Fibroblast of skin of abdomen (primary cell): ENCODE measurements at regions not wholly inside any gene's neighbourhood (a gene's known extent, or its start where the extent isn't known, plus 50 kb on each side); places are given as distances from the start of the nearest gene placed in this dataset.
"Not testable (repeated sequence)": the region's sequence is repeated elsewhere in the genome, so short reads cannot be mapped to it uniquely, and the experiment has no call there.

Experiments
- DNase-seq: peaks from one replicate; pipeline ENCODE4 v3.0.0-alpha.2; 2013

DNA sequence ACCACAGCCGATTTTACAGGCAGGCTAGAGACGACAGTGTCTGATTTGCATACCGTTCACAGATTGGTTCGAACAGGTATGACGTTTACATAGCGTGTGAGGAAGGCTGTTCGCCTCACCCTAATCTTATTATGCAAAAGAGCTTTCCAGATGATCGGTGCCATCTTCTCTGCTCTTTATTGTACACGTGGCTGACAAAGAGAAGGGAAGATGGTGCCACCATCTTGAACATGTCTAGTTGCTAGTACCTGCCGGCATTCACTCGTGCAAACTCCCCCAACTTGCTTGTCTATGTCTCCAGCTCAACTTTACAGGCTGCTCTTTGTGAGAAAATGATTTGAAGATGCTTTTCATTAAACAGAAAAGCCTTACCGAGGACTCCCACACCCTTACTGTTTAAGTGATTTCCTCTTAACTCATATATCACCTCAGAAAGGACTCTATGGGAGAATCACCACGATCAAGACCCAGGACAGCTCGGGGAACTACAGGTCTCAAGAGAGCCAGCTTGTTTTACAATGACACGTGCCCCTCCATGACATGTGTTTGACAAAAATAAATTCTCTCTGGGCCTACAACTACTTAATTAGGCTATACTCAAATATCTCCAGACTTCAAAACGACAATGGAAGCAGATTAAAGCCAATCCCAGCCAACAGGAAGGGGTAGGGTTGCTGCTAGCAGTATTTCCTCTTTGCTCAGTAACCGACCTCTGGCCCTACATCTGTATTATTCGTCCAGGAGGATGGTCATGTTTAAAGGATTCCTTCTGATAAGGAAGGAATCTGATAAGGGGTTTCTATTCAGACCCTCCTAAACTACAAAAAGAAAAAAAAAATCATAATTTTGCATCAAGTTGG lies 480.6 kb downstream of the TMEM114 start:
- no peak for DNase-seq

DNA sequence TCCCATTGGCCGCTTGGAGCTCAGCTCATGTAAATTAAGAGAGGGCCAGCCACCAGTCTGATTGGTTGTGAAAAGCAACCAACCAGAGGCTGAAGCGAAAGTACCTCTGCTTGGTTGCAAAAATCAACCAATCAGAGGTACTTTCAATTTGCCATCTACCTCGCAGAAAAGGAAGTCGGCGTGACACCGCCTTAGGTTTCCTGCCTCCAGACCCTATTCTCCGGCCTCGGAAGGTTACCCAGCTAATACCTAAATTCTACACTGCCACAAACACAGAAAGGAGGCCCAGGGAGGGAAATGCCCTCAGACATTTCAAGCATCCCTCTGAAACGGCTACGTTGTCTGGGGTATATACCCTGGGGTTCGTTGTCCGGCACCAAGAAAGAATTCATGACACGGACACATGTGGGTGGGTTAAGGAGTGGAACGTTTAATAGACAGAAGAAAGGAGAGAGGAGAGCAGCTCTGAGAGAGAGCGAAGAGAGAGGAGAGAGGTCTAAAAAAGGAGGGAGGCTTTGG lies 481.3 kb downstream of the TMEM114 start:
- no peak for DNase-seq

DNA sequence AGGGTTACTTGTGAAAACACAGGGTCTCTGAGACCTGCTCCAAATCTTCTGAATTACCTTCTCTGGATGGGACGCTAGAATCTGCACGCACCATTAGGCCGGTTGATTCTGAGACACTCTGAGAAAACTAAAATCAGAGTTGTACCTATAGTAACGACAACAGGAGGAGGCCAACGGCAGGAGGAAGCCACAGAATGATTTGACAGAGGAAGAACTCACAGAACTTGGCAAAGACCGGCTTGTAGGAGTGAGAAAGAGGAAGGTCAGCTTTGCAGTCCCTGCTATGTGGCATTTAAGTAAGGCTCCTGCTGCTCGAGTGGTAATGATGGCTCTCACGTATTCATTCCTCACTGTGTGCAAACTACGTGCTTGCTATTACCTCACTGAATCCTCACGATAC lies 483.0 kb downstream of the TMEM114 start:
- no peak for DNase-seq

DNA sequence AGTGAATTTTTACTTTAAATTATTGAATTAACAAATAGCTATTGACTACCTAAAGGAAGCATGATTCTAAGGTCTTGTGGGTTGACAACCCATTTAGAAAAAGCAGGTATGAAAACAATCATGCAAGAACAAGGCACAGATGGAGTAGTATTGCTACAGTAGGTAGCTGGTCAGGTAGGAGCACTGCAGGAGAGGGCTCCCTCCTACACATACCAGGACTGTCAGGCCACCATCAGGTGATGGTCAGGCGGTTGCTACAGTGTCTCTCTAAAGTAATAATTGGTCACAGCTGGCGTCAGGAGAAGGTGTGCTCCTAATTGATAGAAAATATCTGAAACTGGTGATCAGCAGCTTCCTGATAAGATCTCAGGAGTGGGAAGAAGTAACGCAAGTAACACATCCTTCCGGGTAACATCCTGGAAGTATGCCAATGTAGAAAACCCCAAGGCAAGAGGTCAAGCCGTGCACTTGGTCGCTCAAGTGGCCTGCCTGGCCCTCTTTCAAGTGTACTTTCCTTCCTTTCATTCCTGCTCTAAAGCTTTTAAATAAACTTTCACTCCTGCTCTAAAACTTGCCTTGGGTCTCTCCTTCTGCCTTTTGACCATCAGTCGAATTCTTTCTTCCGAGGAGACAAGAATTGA lies 486.5 kb downstream of the TMEM114 start:
- no peak for DNase-seq

DNA sequence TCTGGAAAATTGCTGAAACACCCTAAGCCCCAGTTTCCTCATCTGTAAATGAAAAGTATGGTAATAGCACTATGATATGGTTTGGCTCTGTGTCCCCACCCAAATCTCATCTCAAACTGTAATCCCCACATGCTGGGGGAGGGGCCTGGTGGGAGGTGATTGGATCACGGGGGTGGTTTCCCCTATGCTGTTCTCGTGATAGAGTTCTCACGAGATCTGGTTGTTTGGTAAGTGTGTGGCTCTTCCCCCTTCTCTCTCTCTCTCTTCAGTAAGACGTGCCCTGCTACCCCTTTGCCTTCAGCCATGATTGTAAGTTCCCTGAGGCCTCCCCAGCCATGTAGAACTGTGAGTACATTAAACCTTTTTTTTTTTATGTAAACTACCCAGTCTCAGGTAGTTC lies 490.7 kb downstream of the TMEM114 start:
- no peak for DNase-seq

DNA sequence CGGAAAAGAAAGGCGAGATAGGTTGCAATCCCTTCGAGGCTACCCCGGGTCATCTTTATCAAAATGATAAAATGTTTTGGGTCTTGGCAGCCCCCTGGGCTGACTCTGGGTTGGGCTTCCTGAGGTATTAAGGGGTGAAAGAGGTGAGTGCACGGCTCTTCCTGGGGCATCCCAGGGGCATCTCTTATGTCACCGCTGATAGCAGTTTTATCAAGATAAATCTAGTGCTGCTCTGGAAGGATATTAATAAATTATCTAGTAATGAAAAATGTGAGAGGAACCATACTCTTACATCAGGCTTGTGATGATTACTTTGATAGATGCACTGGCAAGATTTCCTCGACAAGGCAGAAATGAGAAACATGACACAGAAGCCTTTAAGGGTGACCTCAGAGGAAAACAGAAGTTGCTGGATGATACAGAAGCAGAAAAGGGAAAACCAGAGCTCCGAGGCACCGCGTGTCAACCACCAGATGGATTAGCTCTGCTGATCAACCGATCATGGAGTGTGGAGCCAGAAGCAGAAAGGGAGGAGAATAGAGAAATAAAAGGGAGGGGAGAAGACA lies 491.3 kb downstream of the TMEM114 start:
- no peak for DNase-seq

DNA sequence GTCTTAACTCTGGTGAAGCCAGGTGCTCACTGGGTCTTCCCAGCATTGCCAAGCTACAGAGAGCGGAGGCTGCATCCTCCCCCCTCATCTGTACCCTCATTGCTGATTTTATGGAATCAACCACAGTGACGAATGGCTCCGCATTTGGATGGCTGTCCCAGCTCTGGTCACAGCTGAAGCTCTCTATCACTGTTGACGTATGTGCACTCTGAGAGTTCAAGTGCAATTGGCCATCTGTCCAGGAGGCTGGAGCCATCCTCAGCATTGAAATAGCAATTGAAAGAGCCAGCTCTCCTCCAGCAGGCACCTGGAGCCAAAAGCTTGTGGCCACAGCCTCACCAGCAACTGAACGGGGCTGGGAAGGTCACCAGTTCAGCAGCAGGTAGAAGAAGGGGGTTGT lies 494.1 kb downstream of the TMEM114 start:
- no peak for DNase-seq

DNA sequence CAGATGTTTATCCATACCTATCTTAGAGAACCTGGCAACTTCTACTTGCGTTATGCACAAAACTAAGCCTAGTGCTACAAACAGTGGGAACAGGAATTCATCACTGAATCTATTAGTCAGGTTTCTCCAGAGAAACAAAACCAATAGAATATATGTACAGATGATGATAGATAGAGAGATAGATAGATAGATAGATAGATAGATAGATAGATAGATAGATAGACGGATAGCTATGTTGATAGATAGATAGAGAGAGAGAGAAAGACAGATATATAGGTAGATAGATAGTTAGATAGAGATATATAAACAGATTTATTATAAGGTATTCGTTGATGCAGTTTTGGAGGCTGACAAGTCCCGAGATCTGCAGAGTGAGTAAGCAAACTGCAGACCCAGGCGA lies 495.6 kb downstream of the TMEM114 start:
- no peak for DNase-seq

DNA sequence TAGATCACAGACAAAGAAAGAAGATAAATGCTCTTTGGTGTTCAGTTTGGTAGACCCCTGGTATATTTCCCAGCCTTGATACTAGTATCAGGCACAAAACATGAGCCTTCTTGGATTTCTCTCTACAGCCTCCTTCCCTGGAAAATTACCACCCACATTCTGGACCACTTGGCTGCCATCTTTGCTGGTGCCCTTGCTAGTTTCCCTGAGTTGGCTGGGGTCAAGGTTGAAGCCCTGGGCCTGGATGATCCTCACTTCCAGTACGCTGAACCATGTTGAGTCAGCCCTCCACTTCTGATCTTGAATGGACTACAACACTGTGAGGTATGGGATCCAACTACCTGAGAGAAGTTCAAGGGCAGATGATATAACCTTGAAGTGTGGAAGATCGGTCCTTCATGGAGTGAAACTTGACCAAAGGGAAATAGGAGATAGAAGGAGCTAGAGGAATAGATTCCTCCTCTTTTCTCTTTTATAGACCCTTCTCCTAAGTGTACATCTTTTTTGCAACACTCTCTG lies 501.4 kb downstream of the TMEM114 start:
- no peak for DNase-seq

DNA sequence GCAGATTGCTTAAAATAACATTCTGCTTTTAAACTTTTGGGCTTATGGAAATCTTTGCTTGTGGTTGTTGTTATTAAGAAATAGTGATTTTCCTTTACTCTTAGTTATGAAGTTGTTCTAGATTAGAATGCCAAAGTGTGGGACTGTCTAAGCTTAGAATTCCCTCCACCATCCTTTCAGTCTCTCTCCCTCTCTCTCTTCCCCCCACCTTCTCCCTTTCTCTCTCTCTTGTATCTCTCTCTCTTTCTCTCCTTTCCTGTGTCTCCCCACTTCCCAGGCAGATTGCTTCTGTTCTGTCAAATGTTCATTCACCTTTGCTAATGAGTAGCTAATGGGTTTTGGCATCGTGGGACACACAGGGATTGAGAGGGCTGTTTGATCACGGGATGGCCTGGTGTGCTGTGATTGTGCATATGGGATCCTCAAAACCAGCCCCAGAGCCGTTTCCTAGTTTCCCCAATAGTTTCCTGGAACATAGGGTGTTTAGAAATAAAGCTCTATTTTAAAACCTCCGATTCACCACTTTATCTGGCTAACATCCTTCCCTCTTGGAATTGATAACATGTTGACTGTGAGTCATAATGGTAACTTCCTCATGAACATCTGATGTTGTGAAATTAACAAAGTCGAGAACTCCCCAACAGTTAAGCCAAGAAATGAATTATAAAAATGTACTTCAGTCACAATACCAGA lies 502.6 kb downstream of the TMEM114 start:
- DNase-seq, result no peak

DNA sequence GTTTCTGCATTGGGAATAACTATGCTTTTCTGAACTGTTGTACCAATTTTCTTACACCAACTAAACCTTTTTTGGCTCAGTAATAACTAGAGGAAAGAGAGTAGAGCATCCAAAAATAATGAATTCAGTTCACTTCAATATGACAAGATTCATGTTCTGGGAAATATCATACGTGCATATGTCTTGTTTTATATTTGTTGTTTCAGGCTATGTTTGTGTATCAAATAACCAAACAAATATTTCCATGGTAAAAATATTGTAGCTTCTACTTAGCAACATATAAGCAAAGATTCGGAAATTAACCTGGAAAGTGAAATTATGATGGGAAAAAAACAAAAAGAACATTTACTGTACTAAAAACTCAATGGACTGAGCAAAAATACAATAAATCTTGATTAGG lies 503.2 kb downstream of the TMEM114 start:
- DNase-seq, result no peak

DNA sequence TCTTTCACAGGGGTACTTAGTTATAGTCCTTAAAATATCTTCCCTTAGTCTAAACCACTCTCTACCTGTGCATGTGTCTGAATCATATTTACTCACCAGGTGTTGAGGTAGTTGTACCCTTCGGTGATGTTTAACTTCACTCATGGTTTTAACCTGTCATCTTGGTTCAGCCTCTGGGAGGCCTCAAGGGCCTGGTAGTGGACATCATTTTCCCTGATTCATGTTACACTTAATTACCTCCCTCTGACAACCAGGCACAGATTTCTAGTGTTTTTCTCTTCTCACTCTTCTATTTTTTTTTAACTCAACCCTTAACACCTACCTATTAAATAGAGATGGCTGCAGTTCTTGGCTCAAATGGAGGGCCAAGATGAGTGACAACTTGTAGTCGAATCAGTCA lies 505.4 kb downstream of the TMEM114 start:
- no peak for DNase-seq

DNA sequence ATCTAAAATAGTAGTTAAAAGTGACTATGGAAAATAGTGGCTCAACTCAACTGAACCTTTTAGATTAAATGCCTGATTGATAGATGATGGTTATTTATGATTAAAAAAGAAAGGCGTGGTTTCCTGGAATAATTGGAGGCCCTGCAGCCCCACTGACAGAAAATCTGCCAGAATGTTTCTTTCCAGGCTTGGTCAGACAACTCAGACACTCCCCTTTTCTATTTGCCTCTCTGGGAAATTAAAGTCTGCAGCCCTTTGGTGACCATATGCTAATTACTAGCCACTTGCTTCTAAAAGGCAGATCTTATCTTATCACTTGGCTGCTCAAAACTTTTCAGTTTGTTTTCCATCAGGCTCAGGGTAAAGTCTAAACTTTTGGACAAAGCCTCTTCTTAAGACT lies 506.0 kb downstream of the TMEM114 start:
- no peak for DNase-seq

DNA sequence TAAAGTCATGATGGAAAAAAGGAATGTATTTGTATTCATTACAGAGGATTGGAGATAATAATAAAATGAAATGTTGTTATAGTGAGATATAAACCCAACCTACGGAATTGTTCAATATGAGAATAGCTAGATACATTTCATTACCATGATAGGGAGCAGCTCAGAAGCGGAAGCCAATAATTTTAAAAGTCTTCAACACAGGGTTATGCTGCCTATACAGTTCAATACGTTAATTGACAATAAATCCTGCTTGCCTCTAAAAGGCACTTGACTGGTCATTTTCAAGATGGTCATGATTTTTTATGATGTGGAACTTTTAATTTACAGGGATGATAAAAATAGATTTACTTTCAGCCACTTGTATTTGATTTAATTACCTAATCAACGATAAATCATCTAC lies 506.8 kb downstream of the TMEM114 start:
- DNase-seq, result no peak

DNA sequence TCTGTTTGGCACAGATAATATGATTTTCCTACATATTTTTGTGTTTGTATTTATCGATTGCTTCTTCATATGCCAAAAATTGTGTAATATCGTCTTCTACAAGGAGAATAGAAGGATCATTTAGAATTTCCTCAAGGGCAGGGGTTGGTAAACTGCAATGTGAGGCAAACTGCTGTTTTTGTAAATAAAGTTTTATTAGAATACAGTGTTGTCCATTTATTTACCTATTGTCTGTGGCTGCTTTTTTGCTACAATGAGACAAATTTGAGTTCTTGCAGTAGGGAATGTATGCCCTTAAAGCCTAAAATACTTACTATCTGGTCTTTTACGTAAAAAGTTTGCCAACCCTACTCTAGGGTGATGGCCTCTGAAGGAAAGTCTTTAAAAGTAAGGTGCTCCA lies 509.5 kb downstream of the TMEM114 start:
- no peak for DNase-seq

DNA sequence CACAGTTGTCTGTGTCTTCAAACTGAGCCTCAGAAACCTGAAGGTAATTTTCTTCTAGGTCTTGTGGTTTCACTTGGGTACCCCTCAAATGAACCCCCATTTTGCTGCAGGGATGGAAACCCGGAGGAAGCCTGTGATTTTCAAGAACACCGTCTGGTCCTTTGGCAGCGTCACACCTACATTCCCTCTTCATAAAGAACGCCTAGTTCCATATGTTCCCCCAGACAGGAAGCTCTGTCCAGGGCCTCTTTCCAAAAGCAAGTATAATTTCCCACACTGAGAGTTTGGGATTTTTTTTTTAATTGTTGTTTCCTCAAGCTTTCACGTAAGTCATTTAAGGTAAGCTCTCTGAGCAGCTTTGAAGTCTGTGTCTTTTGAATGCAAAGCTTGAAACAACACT lies 515.0 kb downstream of the TMEM114 start:
- no peak for DNase-seq

DNA sequence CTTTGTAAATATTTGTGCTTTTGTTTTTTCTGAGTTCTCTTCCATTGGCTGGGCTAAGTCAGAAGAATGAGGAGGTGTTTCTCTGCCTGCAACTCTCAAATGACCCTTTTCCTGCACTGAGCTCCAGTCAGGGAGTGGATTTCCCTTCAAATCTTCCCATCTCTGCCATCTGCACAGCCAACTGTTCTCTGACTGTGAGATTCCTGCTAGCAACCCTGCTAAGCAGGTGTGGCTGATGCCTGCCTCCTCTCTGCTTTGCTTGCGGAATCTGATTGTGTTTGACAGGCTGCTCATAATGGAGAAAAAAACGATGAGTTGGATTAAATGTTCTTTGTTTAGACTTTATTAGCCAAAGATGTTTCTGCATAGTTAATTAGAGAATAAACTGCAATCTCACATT lies 519.8 kb downstream of the TMEM114 start:
- DNase-seq, result no peak

DNA sequence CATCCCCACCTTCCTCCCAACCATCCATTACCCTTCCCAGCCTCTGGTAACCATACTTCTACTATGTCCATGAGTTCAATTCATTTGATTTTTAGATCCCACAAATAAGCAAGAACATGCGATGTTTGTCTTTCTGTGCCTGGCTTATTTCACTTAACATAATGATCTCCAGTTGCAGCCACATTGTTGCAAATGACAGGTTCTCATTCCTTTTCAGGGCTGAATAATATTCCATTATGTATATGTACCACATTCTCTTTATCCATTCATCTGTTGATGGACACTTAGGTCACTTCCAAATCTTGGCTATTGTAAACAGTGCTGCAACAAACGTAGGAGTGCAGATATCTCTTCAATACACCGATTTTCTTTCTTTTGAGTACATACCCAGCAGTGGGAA lies 522.1 kb downstream of the TMEM114 start:
- not testable (repeated sequence) for DNase-seq

DNA sequence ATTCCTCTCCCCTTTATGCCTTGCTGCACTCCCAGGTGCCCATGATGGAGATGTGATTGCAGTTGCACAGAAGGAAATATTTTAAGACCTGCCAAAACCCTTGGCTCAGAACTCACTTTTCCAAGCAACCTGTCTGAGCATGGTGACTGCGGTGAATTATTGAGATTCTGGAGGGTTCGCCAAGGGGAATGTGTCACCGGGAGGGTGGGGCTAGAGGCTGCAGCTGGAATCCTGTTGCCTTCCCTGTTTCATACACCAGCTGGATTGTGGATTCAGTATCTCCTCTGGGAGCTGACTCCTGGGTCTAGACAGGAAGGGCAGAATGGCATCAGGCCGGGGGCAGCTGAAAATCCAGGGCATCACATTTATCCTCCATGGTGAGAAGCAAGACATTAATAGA lies 527.2 kb downstream of the TMEM114 start:
- DNase-seq, result no peak

DNA sequence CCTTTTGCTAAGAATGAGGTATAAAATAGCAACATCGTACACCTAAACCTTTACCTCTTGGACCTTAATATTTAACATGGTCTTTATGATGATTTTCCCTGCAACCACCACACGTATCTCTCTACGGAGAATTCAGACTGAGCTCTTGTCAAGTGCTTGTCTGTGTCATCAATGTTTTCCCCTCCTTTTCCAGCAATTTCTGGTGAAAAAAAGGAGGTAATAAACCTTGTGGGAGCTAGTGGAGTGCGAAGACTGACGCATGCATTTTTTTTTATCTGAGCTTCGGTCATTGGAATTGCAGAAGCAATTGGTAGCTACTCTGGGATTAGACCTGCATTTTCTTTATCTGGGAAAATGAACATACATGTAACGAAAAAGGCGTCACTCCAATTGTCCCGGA lies 527.6 kb downstream of the TMEM114 start:
- DNase-seq, result no peak

DNA sequence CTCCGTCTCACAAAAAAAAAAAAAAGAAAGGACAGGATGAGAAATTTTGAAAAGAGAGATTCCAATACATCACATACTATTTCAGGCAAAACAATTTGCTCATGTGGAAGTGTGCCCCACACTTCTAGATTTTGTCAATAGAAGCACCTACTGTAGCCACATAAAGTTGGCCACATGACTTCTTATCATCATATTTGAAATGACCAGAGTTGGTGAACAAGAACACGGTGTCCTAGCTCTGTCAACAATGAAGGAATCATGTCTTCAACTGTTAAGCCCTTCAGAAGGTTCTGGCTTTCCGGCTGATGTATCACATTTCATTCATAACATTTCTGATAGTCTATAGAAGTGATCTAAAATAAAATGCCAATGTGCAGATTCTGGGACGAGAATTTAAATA lies 534.5 kb downstream of the TMEM114 start:
- DNase-seq, result no peak

DNA sequence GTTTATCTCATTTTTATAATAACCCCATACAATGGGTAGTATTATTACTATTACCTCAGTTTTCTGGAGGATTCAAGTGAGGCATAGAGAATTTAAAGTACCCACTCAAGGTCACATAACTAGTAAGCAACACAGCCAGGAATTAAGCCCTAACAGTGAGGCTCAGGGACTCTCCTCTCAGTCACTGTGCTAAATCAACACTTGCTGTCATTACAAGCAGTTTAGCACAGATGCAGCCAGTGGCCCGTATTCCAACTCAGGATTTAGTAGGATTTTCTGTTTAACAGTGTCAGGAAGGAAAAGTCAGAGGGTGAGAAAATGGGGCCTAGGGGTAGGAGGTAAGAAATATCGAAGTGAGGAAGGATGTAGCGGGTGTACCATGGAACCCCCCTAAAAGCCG lies 536.9 kb downstream of the TMEM114 start:
- DNase-seq, result no peak

DNA sequence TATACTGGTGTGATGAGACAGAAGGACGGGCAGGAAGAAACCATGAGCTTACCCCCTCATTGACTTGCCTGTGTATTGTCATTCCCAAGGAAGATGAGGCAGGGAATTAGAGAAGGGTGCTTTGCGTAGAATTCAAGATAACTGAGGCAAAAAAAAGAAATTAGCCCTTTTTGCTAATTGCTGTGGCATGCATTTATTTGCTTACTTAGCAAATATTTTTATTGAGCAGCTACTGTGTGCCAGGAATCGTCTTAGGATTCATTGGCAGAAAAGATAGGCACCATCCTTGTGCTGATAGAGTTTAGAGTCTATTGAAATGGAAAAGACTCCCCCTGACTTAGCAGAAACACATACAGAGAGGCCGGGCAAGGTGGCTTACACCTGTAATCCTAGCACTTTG lies 541.9 kb downstream of the TMEM114 start:
- DNase-seq, result no peak
